Islet precursor cell (in vitro differentiated cells): ENCODE measurements at regions not wholly inside any gene's neighbourhood (a gene's known extent, or its start where the extent isn't known, plus 50 kb on each side); places are given as distances from the start of the nearest gene placed in this dataset.

Experiments
- DNase-seq: peaks from one replicate; pipeline ENCODE4 v3.0.0-alpha.2; 2018

GRCh38 chr3:59442046-59442445 is 392.2 kb upstream of the CFAP20DC start:
- no peak for DNase-seq

- no peak for DNase-seq
Observed at GRCh38 chr3:59440285-59441028, 390.6 kb upstream of the CFAP20DC start.

- DNase-seq = peak; percentile 64
Observed at GRCh38 chr3:59438492-59438891, 388.7 kb upstream of the CFAP20DC start.

GRCh38 chr3:59436164-59436958 is 386.5 kb upstream of the CFAP20DC start:
- DNase-seq = no peak

GRCh38 chr3:59433546-59433945 is 383.7 kb upstream of the CFAP20DC start:
- DNase-seq = no peak

GRCh38 chr3:59432665-59433064 is 382.8 kb upstream of the CFAP20DC start:
- DNase-seq = no peak

GRCh38 chr3:59430341-59430740 is 380.5 kb upstream of the CFAP20DC start:
- DNase-seq = no peak

GRCh38 chr3:59429198-59429597 is 379.4 kb upstream of the CFAP20DC start:
- no peak for DNase-seq

- no peak for DNase-seq
Observed at GRCh38 chr3:59426821-59427565, 377.2 kb upstream of the CFAP20DC start.

GRCh38 chr3:59425942-59426341 is 376.1 kb upstream of the CFAP20DC start:
- no peak for DNase-seq

GRCh38 chr3:59425371-59425770 is 375.5 kb upstream of the CFAP20DC start:
- no peak for DNase-seq

GRCh38 chr3:59424268-59425010 is 374.6 kb upstream of the CFAP20DC start:
- no peak for DNase-seq

GRCh38 chr3:59423707-59424106 is 373.9 kb upstream of the CFAP20DC start:
- no peak for DNase-seq

GRCh38 chr3:59422312-59422711 is 372.5 kb upstream of the CFAP20DC start:
- DNase-seq = no peak

GRCh38 chr3:59418836-59419235 is 369.0 kb upstream of the CFAP20DC start:
- no peak for DNase-seq

- DNase-seq = no peak
Observed at GRCh38 chr3:59412516-59412915, 362.7 kb upstream of the CFAP20DC start.

- DNase-seq = no peak
Observed at GRCh38 chr3:59411694-59412093, 361.9 kb upstream of the CFAP20DC start.

- DNase-seq = no peak
Observed at GRCh38 chr3:59411186-59411585, 361.4 kb upstream of the CFAP20DC start.

GRCh38 chr3:59408047-59408624 is 358.3 kb upstream of the CFAP20DC start:
- DNase-seq = no peak

- DNase-seq = no peak
Observed at GRCh38 chr3:59407425-59407824, 357.6 kb upstream of the CFAP20DC start.

GRCh38 chr3:59406943-59407342 is 357.1 kb upstream of the CFAP20DC start:
- no peak for DNase-seq

GRCh38 chr3:59404851-59405250 is 355.0 kb upstream of the CFAP20DC start:
- no peak for DNase-seq

- no peak for DNase-seq
Observed at GRCh38 chr3:59404064-59404463, 354.2 kb upstream of the CFAP20DC start.
